HUES6 (cell line): ENCODE measurements at regions not wholly inside any gene's neighbourhood (a gene's known extent, or its start where the extent isn't known, plus 50 kb on each side); places are given as distances from the start of the nearest gene placed in this dataset.
"Not testable (repeated sequence)": the region's sequence is repeated elsewhere in the genome, so short reads cannot be mapped to it uniquely, and the experiment has no call there.

Source experiments
- H3K27ac ChIP-seq: 2 replicates; pipeline ENCODE4 v1.7.0; 2013; ENCODE audit warnings: low read depth, mild to moderate bottlenecking, low read length, inconsistent platforms
- H3K27me3 ChIP-seq: 2 replicates; pipeline ENCODE4 v1.6.1; 2013; ENCODE audit warnings: low read length; ENCODE audit not compliant: control insufficient read depth, insufficient read depth
- H3K36me3 ChIP-seq: 2 replicates; pipeline ENCODE4 v1.6.1; 2013; ENCODE audit warnings: low read length; ENCODE audit not compliant: control insufficient read depth, insufficient read depth
- H3K4me1 ChIP-seq: 2 replicates; pipeline ENCODE4 v1.6.1; 2013; ENCODE audit warnings: low read length; ENCODE audit not compliant: control insufficient read depth, insufficient read depth
- H3K4me3 ChIP-seq: 2 replicates; pipeline ENCODE4 v1.5.1; 2013; ENCODE audit warnings: low read depth, low read length
- H3K9ac ChIP-seq: one replicate; pipeline ENCODE4 v1.6.1; 2013; ENCODE audit warnings: mild to moderate bottlenecking, low read length
- H3K9me3 ChIP-seq: 2 replicates; pipeline ENCODE4 v1.6.1; 2013; ENCODE audit warnings: low read depth, low read length; ENCODE audit not compliant: control insufficient read depth, insufficient read depth

- not testable (repeated sequence) for H3K4me3 ChIP-seq, H3K27ac ChIP-seq, H3K4me1 ChIP-seq, H3K9me3 ChIP-seq, H3K36me3 ChIP-seq, H3K9ac ChIP-seq
- H3K27me3 ChIP-seq: peaks cover 17% of the 10 kb centered on the region
Measured at GRCh38 chr5:177941386-177941785, 54.7 kb downstream of the PROP1 start.

- not testable (repeated sequence) for H3K9me3 ChIP-seq, H3K4me1 ChIP-seq, H3K9ac ChIP-seq, H3K36me3 ChIP-seq, H3K27ac ChIP-seq
- H3K4me3 ChIP-seq: peak overlapping the region; percentile 59
- H3K27me3 ChIP-seq: peaks cover 13% of the 10 kb centered on the region
Measured at GRCh38 chr5:177939246-177940171, 56.5 kb downstream of the PROP1 start.

- H3K4me1 ChIP-seq, H3K9me3 ChIP-seq, H3K27ac ChIP-seq, H3K36me3 ChIP-seq, H3K9ac ChIP-seq: not testable (repeated sequence)
- Histone ChIP-seq H3K4me3 (peak overlapping the region; percentile 59), H3K27me3 (peaks cover 13% of the 10 kb centered on the region)
Measured at GRCh38 chr5:177938767-177939166, 57.3 kb downstream of the PROP1 start.

- not testable (repeated sequence) for H3K4me3 ChIP-seq, H3K9ac ChIP-seq, H3K9me3 ChIP-seq, H3K27me3 ChIP-seq, H3K27ac ChIP-seq, H3K4me1 ChIP-seq, H3K36me3 ChIP-seq
Measured at GRCh38 chr5:177934233-177934632, 61.8 kb downstream of the PROP1 start.

- not testable (repeated sequence) for H3K36me3 ChIP-seq, H3K27me3 ChIP-seq, H3K4me3 ChIP-seq, H3K4me1 ChIP-seq, H3K9me3 ChIP-seq, H3K27ac ChIP-seq, H3K9ac ChIP-seq
Measured at GRCh38 chr5:177930269-177931022, 65.6 kb downstream of the PROP1 start.

- H3K9me3 ChIP-seq: not testable (repeated sequence)
Measured at GRCh38 chr5:177929618-177930017, 66.4 kb downstream of the PROP1 start.

GRCh38 chr5:177927500-177927899, 68.5 kb downstream of the PROP1 start:
- H3K27ac ChIP-seq: not testable (repeated sequence)

More at GRCh38 chr5:177929618-177930017, 66.4 kb downstream of the PROP1 start:
- H3K4me1 ChIP-seq, H3K27me3 ChIP-seq, H3K9ac ChIP-seq, H3K36me3 ChIP-seq, H3K4me3 ChIP-seq, H3K27ac ChIP-seq: not testable (repeated sequence)

GRCh38 chr5:177924577-177924976, 71.5 kb downstream of the PROP1 start:
- H3K27ac ChIP-seq: not testable (repeated sequence)

More at GRCh38 chr5:177927500-177927899, 68.5 kb downstream of the PROP1 start:
- not testable (repeated sequence) for H3K27me3 ChIP-seq, H3K9ac ChIP-seq, H3K4me3 ChIP-seq, H3K36me3 ChIP-seq, H3K4me1 ChIP-seq, H3K9me3 ChIP-seq

GRCh38 chr5:177923837-177924236, 72.2 kb downstream of the PROP1 start:
- H3K4me3 ChIP-seq: not testable (repeated sequence)

More at GRCh38 chr5:177924577-177924976, 71.5 kb downstream of the PROP1 start:
- H3K9ac ChIP-seq, H3K4me1 ChIP-seq, H3K27me3 ChIP-seq, H3K36me3 ChIP-seq, H3K4me3 ChIP-seq, H3K9me3 ChIP-seq: not testable (repeated sequence)

GRCh38 chr5:177923189-177923588, 72.9 kb downstream of the PROP1 start:
- not testable (repeated sequence) for H3K9ac ChIP-seq, H3K27me3 ChIP-seq, H3K9me3 ChIP-seq, H3K4me1 ChIP-seq, H3K36me3 ChIP-seq, H3K4me3 ChIP-seq, H3K27ac ChIP-seq

More at GRCh38 chr5:177923837-177924236, 72.2 kb downstream of the PROP1 start:
- H3K4me1 ChIP-seq, H3K36me3 ChIP-seq, H3K27me3 ChIP-seq, H3K27ac ChIP-seq, H3K9me3 ChIP-seq, H3K9ac ChIP-seq: not testable (repeated sequence)

- H3K27me3 ChIP-seq, H3K9ac ChIP-seq, H3K4me1 ChIP-seq, H3K4me3 ChIP-seq, H3K27ac ChIP-seq, H3K9me3 ChIP-seq, H3K36me3 ChIP-seq: not testable (repeated sequence)
Measured at GRCh38 chr5:177909261-177909660, 86.8 kb downstream of the PROP1 start.
